ENCODE measurements at regions not wholly inside any gene's neighbourhood (a gene's known extent, or its start where the extent isn't known, plus 50 kb on each side); places are given as distances from the start of the nearest gene placed in this dataset.

DNA sequence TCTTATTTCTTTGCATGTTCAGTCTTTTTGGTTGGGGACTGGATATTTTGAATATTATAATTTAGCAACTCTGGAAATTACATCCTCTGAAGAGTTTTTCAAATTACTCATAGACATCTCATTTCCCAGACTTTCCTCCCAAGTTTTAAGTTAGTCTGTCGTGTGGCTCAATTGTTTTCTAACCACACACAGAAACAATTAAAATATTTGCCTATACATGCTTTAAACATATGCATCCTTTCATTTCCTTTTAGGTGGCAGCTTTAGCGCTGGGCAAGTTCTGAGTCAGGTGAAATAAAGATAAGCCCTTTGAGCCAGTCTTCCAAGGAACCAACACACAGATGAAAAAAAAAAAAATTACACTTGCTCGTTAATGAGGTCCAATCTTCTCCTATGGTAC, 307.0 kb upstream of the SPOCK3 start:
- Histone ChIP-seq H3K27ac (ENCODE audit: control insufficient read depth, insufficient read depth, low read length) (no peak overlapping the region), H3K4me2 (ENCODE audit: control insufficient read depth, extremely low read depth, insufficient read depth, low read depth, low read length) (no peak overlapping the region), H3K4me3 (ENCODE audit: control insufficient read depth in 2 of 3, extremely low read depth in 1 of 3, insufficient read depth in 2 of 3, low read depth in 1 of 3, low read length in 3 of 3) (no peak overlapping the region), H4K20me1 (ENCODE audit: control insufficient read depth, extremely low read depth, insufficient read depth, low read length) (no peaks in the 10 kb centered on the region), H3K9ac (ENCODE audit: control insufficient read depth, extremely low read depth, insufficient read depth, low read length) (no peak overlapping the region), H3K9me3 (ENCODE audit: control insufficient read depth, low read depth, low read length) (no peaks in the 10 kb centered on the region), H2AFZ (ENCODE audit: control insufficient read depth, low read length) (no peak overlapping the region), H3K27me3 (ENCODE audit: control insufficient read depth, extremely low read depth, insufficient read depth, low read length) (no peaks in the 10 kb centered on the region), H3K4me1 (ENCODE audit: control insufficient read depth, extremely low read depth, insufficient read depth, low read length) (no peaks in the 10 kb centered on the region), H3K36me3 (ENCODE audit: control insufficient read depth in 2 of 2, extremely low read depth in 1 of 2, insufficient read depth in 2 of 2, low read length in 2 of 2) (no peaks in the 10 kb centered on the region), H3K9me1 (ENCODE audit: control insufficient read depth, extremely low read depth, insufficient read depth, low read length) (no peaks in the 10 kb centered on the region), H3K79me2 (ENCODE audit: control insufficient read depth, insufficient read depth, low read length) (no peaks in the 10 kb centered on the region)
- no peak for TF ChIP-seq EZH2 (IDR thresholded peaks at IDR 0.05; ENCODE audit: low read length)
- TF ChIP-seq, protein P1, sequence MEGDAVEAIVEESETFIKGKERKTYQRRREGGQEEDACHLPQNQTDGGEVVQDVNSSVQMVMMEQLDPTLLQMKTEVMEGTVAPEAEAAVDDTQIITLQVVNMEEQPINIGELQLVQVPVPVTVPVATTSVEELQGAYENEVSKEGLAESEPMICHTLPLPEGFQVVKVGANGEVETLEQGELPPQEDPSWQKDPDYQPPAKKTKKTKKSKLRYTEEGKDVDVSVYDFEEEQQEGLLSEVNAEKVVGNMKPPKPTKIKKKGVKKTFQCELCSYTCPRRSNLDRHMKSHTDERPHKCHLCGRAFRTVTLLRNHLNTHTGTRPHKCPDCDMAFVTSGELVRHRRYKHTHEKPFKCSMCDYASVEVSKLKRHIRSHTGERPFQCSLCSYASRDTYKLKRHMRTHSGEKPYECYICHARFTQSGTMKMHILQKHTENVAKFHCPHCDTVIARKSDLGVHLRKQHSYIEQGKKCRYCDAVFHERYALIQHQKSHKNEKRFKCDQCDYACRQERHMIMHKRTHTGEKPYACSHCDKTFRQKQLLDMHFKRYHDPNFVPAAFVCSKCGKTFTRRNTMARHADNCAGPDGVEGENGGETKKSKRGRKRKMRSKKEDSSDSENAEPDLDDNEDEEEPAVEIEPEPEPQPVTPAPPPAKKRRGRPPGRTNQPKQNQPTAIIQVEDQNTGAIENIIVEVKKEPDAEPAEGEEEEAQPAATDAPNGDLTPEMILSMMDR (optimal IDR thresholded peaks at IDR 0.05 in 1 of 3, IDR thresholded peaks at IDR 0.05 in 1 of 3, conservative IDR thresholded peaks at IDR 0.05 in 1 of 3; ENCODE audit: extremely low read depth in 1 of 3, insufficient read depth in 2 of 3, low read length in 3 of 3), result no peak
- no peak for DNase-seq (ENCODE audit: low read depth, low spot score)
- dilution Hi-C loops (cut with MboI; ENCODE audit: extremely low pct_ligation_motif_present, low sequenced_read_pairs), result no loop called here
- FAIRE-seq, result no peak

GRCh38 chr4:167544391-167544790, 310.1 kb upstream of the SPOCK3 start:
- no peak overlapping the region for H2AFZ ChIP-seq (ENCODE audit: control insufficient read depth, low read length)
- FAIRE-seq, result no peak
- H3K27ac ChIP-seq (ENCODE audit: control insufficient read depth, insufficient read depth, low read length), result no peak overlapping the region
- H3K36me3 ChIP-seq (ENCODE audit: control insufficient read depth in 2 of 2, extremely low read depth in 1 of 2, insufficient read depth in 2 of 2, low read length in 2 of 2), result no peaks in the 10 kb centered on the region
- no peaks in the 10 kb centered on the region for H3K9me1 ChIP-seq (ENCODE audit: control insufficient read depth, extremely low read depth, insufficient read depth, low read length)
- DNase-seq (ENCODE audit: low read depth, low spot score), result no peak
- TF ChIP-seq, protein P1 (optimal IDR thresholded peaks at IDR 0.05 in 1 of 3, IDR thresholded peaks at IDR 0.05 in 1 of 3, conservative IDR thresholded peaks at IDR 0.05 in 1 of 3; ENCODE audit: extremely low read depth in 1 of 3, insufficient read depth in 2 of 3, low read length in 3 of 3), result no peak
- no peak for TF ChIP-seq EZH2 (IDR thresholded peaks at IDR 0.05; ENCODE audit: low read length)
- H3K9me3 ChIP-seq (ENCODE audit: control insufficient read depth, low read depth, low read length), result no peaks in the 10 kb centered on the region
- dilution Hi-C loops (cut with MboI; ENCODE audit: extremely low pct_ligation_motif_present, low sequenced_read_pairs), result no loop called here
- no peak overlapping the region for H3K9ac ChIP-seq (ENCODE audit: control insufficient read depth, extremely low read depth, insufficient read depth, low read length)
- no peak overlapping the region for H3K4me2 ChIP-seq (ENCODE audit: control insufficient read depth, extremely low read depth, insufficient read depth, low read depth, low read length)
- no peaks in the 10 kb centered on the region for H3K79me2 ChIP-seq (ENCODE audit: control insufficient read depth, insufficient read depth, low read length)
- no peaks in the 10 kb centered on the region for H4K20me1 ChIP-seq (ENCODE audit: control insufficient read depth, extremely low read depth, insufficient read depth, low read length)
- H3K27me3 ChIP-seq (ENCODE audit: control insufficient read depth, extremely low read depth, insufficient read depth, low read length), result no peaks in the 10 kb centered on the region
- no peak overlapping the region for H3K4me3 ChIP-seq (ENCODE audit: control insufficient read depth in 2 of 3, extremely low read depth in 1 of 3, insufficient read depth in 2 of 3, low read depth in 1 of 3, low read length in 3 of 3)
- no peaks in the 10 kb centered on the region for H3K4me1 ChIP-seq (ENCODE audit: control insufficient read depth, extremely low read depth, insufficient read depth, low read length)

Measured in keratinocyte (primary cell).